WTC11 (cell line): ENCODE measurements at regions not wholly inside any gene's neighbourhood (a gene's known extent, or its start where the extent isn't known, plus 50 kb on each side); places are given as distances from the start of the nearest gene placed in this dataset.

Source experiments
- CTCF ChIP-seq: fragments of 200-600 bp; IDR thresholded peaks from 2 replicates; pipeline ENCODE4 v1.8.0; 2022; ENCODE audit warnings: antibody characterized with exemption
- E2F4 ChIP-seq: sonication (generic); formaldehyde crosslinking; IDR thresholded peaks from 2 replicates; pipeline ENCODE4 v1.8.1; 2022; ENCODE audit warnings: low read depth, mild to moderate bottlenecking, moderate library complexity, missing genetic modification reagents, borderline replicate concordance
- ESRRA ChIP-seq: sonication (generic); formaldehyde crosslinking; IDR thresholded peaks from 2 replicates; pipeline ENCODE4 v1.8.1; 2022; ENCODE audit warnings: mild to moderate bottlenecking, missing genetic modification reagents, borderline replicate concordance
- FOXK1 ChIP-seq: sonication (generic); formaldehyde crosslinking; IDR thresholded peaks from 2 replicates; pipeline ENCODE4 v1.8.0; 2022; ENCODE audit warnings: mild to moderate bottlenecking, moderate library complexity, missing genetic modification reagents
- IRF1 ChIP-seq: sonication (generic); formaldehyde crosslinking; IDR thresholded peaks from 2 replicates; pipeline ENCODE4 v1.8.0; 2023; ENCODE audit warnings: missing genetic modification reagents
- MLX ChIP-seq: sonication (generic); formaldehyde crosslinking; IDR thresholded peaks from 2 replicates; pipeline ENCODE4 v1.8.1; 2023; ENCODE audit warnings: mild to moderate bottlenecking, missing genetic modification reagents, moderate library complexity
- NR2C2 ChIP-seq: sonication (generic); formaldehyde crosslinking; IDR thresholded peaks from 2 replicates; pipeline ENCODE4 v1.8.0; 2022; ENCODE audit warnings: mild to moderate bottlenecking, missing genetic modification reagents
- NR3C1 ChIP-seq: sonication (generic); formaldehyde crosslinking; conservative IDR thresholded peaks from 2 replicates; pipeline ENCODE4 v1.8.1; 2023; ENCODE audit warnings: low read depth, mild to moderate bottlenecking, missing genetic modification reagents
- ZNF263 ChIP-seq: sonication (generic); formaldehyde crosslinking; IDR thresholded peaks from 2 replicates; pipeline ENCODE4 v1.8.1; 2022; ENCODE audit warnings: low read depth, mild to moderate bottlenecking, moderate library complexity, missing genetic modification reagents

- TF ChIP-seq NR3C1 (no peak), NR2C2 (no peak), ZNF263 (no peak), E2F4 (CRISPR knock-in tag) (no peak), IRF1 (CRISPR knock-in tag) (no peak), CTCF (no peak), FOXK1 (CRISPR knock-in tag) (no peak), MLX (no peak), ESRRA (CRISPR knock-in tag) (no peak)
Measured at GRCh38 chr12:97984436-97984835, 521.8 kb downstream of the RMST start.
